ENCODE measurements at regions not wholly inside any gene's neighbourhood (a gene's known extent, or its start where the extent isn't known, plus 50 kb on each side); places are given as distances from the start of the nearest gene placed in this dataset.

GRCh38 chr1:4880626-4881025 lies 226.2 kb downstream of the AJAP1 start:
- no peak for ATAC-seq
- intact Hi-C loops (cut with DNase I, micrococcal nuclease), result no loop called here
- no peak for DNase-seq

GRCh38 chr1:4877426-4877825 lies 223.0 kb downstream of the AJAP1 start:
- no peak for ATAC-seq
- intact Hi-C loops (cut with DNase I, micrococcal nuclease), result no loop called here
- H3K4me3 ChIP-seq, result no peak overlapping the region
- no peak for DNase-seq
- no peaks in the 10 kb centered on the region for H3K36me3 ChIP-seq (ENCODE audit: low read depth)
- H3K9me3 ChIP-seq, result no peaks in the 10 kb centered on the region
- no peak for TF ChIP-seq CTCF (IDR thresholded peaks at IDR 0.05)
- no peaks in the 10 kb centered on the region for H3K4me1 ChIP-seq (ENCODE audit: low read depth)

More at GRCh38 chr1:4880626-4881025, 226.2 kb downstream of the AJAP1 start:
- no peak for TF ChIP-seq CTCF (IDR thresholded peaks at IDR 0.05)
- no peaks in the 10 kb centered on the region for H3K36me3 ChIP-seq (ENCODE audit: low read depth)
- no peak overlapping the region for H3K4me3 ChIP-seq
- no peaks in the 10 kb centered on the region for H3K9me3 ChIP-seq
- H3K4me1 ChIP-seq (ENCODE audit: low read depth), result no peaks in the 10 kb centered on the region

- no peaks in the 10 kb centered on the region for H3K4me1 ChIP-seq (ENCODE audit: low read depth)
- H3K4me3 ChIP-seq, result no peak overlapping the region
- no peaks in the 10 kb centered on the region for H3K36me3 ChIP-seq (ENCODE audit: low read depth)
- intact Hi-C loops (cut with DNase I, micrococcal nuclease), result no loop called here
- no peaks in the 10 kb centered on the region for H3K9me3 ChIP-seq
- no peak for TF ChIP-seq CTCF (IDR thresholded peaks at IDR 0.05)
- DNase-seq, result no peak
- ATAC-seq, result no peak
These were observed 217.0 kb downstream of the AJAP1 start for GRCh38 chr1:4871373-4871772.

GRCh38 chr1:4868521-4868920 lies 214.1 kb downstream of the AJAP1 start:
- no peak for TF ChIP-seq CTCF (IDR thresholded peaks at IDR 0.05)
- DNase-seq, result no peak
- intact Hi-C loops (cut with DNase I, micrococcal nuclease), result no loop called here
- Histone ChIP-seq H3K4me3 (no peak overlapping the region), H3K9me3 (no peaks in the 10 kb centered on the region), H3K4me1 (ENCODE audit: low read depth) (no peaks in the 10 kb centered on the region), H3K36me3 (ENCODE audit: low read depth) (no peaks in the 10 kb centered on the region)
- ATAC-seq, result no peak

- no peak for DNase-seq
- Histone ChIP-seq H3K9me3 (no peaks in the 10 kb centered on the region), H3K36me3 (ENCODE audit: low read depth) (no peaks in the 10 kb centered on the region), H3K4me1 (ENCODE audit: low read depth) (no peaks in the 10 kb centered on the region), H3K4me3 (no peak overlapping the region)
- ATAC-seq, result no peak
- no peak for TF ChIP-seq CTCF (IDR thresholded peaks at IDR 0.05)
- intact Hi-C loops (cut with DNase I, micrococcal nuclease), result no loop called here
These were observed 202.0 kb downstream of the AJAP1 start for GRCh38 chr1:4856396-4856795.

- no peaks in the 10 kb centered on the region for H3K36me3 ChIP-seq (ENCODE audit: low read depth)
- DNase-seq (no peak), ATAC-seq (no peak)
- no peaks in the 10 kb centered on the region for H3K9me3 ChIP-seq
- TF ChIP-seq CTCF (IDR thresholded peaks at IDR 0.05), result no peak
- intact Hi-C loops (cut with DNase I, micrococcal nuclease), result no loop called here
- H3K4me3 ChIP-seq, result no peak overlapping the region
- no peaks in the 10 kb centered on the region for H3K4me1 ChIP-seq (ENCODE audit: low read depth)
These were observed 200.0 kb downstream of the AJAP1 start for GRCh38 chr1:4854367-4854766.

Data from mucosa of descending colon (tissue), 3 donors.